Neutrophil (primary cell): ENCODE measurements at regions not wholly inside any gene's neighbourhood (a gene's known extent, or its start where the extent isn't known, plus 50 kb on each side); places are given as distances from the start of the nearest gene placed in this dataset.
"Not testable (repeated sequence)": the region's sequence is repeated elsewhere in the genome, so short reads cannot be mapped to it uniquely, and the experiment has no call there.

Experiments
- H3K27ac ChIP-seq: fragments of 200-600 bp; sonication (generic); 2 replicates; pipeline ENCODE4 v1.5.1; 2016; ENCODE audit warnings: mild to moderate bottlenecking, moderate library complexity
- H3K27me3 ChIP-seq: fragments of 200-600 bp; sonication (generic); 2 replicates; pipeline ENCODE4 v1.6.0; 2016; ENCODE audit warnings: mild to moderate bottlenecking
- H3K36me3 ChIP-seq: fragments of 200-600 bp; sonication (generic); 2 replicates; pipeline ENCODE4 v1.5.1; 2017
- H3K4me1 ChIP-seq, 2 experiments: fragments of 200-600 bp in 1 of 2; sonication (generic) in 1 of 2; 1 replicate in 1 of 2; 2 replicates in 1 of 2; pipeline versions ENCODE4 v1.5.1 to v1.6.1; 2013 to 2016; ENCODE audit warnings: low read depth in 1 of 2, low read length in 1 of 2, mild to moderate bottlenecking in 1 of 2, moderate library complexity in 1 of 2; ENCODE audit not compliant: control insufficient read depth in 1 of 2, insufficient read depth in 1 of 2
- H3K4me3 ChIP-seq, 2 experiments: fragments of 200-600 bp in 1 of 2; sonication (generic) in 1 of 2; 1 replicate in 1 of 2; 2 replicates in 1 of 2; pipeline ENCODE4 v1.5.1; 2013 to 2016; ENCODE audit warnings: low read depth in 1 of 2, low read length in 1 of 2, mild to moderate bottlenecking in 1 of 2, moderate library complexity in 1 of 2
- H3K9me3 ChIP-seq: fragments of 200-600 bp; sonication (generic); 2 replicates; pipeline ENCODE4 v1.5.1; 2016
- TF ChIP-seq, protein P1 (sequence below): fragments of 200-600 bp; sonication (generic); IDR thresholded peaks from 2 replicates; pipeline ENCODE4 v1.5.1; 2016; ENCODE audit warnings: antibody characterized with exemption

DNA sequence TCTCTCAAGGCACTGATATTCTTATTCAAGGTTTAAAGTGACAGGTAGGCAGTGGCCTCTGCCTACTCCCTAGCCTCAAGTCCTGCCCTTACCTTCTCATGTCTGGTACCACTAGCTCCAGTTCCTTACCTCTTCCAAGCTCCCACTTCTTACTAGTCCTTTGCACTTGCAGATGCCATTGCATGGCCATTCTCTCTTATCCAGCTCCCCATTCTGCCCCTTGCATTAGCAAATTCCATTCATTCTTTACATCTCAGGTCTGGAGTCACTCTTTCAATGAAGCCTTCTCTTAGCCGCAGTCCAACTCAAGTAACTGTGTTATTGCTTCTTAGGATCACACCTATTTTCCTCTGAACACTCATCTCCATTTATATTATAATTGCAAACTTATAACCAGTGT is 807.1 kb downstream of the EDEM1 start:
- no peaks in the 10 kb centered on the region for H3K27me3 ChIP-seq
- H3K4me3 ChIP-seq = no peak overlapping the region
- H3K27ac ChIP-seq = no peak overlapping the region
- H3K36me3 ChIP-seq = no peaks in the 10 kb centered on the region
- no peaks in the 10 kb centered on the region for H3K9me3 ChIP-seq
- TF ChIP-seq, protein P1, sequence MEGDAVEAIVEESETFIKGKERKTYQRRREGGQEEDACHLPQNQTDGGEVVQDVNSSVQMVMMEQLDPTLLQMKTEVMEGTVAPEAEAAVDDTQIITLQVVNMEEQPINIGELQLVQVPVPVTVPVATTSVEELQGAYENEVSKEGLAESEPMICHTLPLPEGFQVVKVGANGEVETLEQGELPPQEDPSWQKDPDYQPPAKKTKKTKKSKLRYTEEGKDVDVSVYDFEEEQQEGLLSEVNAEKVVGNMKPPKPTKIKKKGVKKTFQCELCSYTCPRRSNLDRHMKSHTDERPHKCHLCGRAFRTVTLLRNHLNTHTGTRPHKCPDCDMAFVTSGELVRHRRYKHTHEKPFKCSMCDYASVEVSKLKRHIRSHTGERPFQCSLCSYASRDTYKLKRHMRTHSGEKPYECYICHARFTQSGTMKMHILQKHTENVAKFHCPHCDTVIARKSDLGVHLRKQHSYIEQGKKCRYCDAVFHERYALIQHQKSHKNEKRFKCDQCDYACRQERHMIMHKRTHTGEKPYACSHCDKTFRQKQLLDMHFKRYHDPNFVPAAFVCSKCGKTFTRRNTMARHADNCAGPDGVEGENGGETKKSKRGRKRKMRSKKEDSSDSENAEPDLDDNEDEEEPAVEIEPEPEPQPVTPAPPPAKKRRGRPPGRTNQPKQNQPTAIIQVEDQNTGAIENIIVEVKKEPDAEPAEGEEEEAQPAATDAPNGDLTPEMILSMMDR = no peak
- H3K4me1 ChIP-seq = no peaks in the 10 kb centered on the region

DNA sequence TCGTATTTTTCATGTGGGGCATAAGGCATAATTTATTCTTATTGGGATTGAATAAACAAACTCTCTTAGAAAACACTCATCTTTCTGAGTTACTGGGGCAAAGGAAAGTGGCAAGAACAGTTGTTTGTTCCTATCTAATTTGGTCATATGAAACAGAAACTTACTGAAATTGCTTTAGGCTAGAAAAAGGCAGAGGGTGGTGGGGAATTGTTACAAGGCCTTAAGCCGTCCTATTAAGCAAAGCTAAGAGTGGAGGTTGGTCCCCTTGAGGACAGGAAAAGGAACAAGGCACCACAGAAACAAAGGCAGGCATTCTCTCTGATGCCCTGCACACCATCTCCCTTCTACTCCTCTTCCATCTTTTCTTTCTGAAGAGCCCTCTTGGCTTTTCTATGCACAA is 830.9 kb downstream of the EDEM1 start:
- Histone ChIP-seq H3K36me3 (no peaks in the 10 kb centered on the region), H3K27ac (no peak overlapping the region), H3K4me3 (no peak overlapping the region), H3K4me1 (no peaks in the 10 kb centered on the region), H3K27me3 (no peaks in the 10 kb centered on the region), H3K9me3 (peaks cover 4% of the 10 kb centered on the region)
- TF ChIP-seq, protein P1 = no peak

DNA sequence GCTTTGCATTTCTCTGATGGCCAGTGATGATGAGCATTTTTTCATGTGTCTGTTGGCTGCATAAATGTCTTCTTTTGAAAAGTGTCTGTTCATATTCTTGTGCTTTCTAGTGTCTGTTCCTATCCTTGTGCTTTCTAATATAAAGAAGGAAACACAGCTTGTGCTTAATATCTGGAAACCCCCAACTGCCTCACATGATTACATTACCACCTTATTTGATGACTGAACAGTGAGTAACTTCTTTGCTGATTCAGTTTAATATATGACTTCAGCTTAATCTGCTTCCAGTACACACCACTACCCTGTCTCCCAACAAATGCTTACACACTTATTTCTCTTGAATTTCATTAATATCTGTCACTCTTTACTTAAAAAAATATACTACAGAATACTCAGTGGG is 835.1 kb downstream of the EDEM1 start:
- TF ChIP-seq, protein P1 = no peak
- Histone ChIP-seq H3K4me3 (no peak overlapping the region), H3K4me1 (no peaks in the 10 kb centered on the region), H3K27me3 (no peaks in the 10 kb centered on the region), H3K27ac (no peak overlapping the region), H3K36me3 (no peaks in the 10 kb centered on the region), H3K9me3 (no peaks in the 10 kb centered on the region)

DNA sequence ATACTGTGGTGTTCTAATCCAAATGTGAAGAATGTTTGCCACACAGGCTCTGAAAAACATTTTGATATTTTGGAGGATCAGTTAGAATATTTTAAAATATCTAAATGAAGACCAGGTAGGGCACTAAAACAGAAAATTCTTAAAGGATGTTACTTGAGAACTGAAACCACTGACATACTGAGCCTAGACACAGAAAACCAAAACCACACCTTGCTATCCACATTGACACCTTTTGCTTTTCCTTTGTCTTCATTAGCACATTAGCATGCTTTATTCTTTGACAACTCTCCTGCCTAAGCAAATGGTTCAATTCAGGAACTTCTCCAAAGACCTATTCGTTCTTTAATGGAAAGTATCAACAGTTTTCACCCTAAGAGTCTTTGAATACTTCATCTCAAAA is 835.9 kb upstream of the GRM7 start:
- TF ChIP-seq, protein P1 = no peak

DNA sequence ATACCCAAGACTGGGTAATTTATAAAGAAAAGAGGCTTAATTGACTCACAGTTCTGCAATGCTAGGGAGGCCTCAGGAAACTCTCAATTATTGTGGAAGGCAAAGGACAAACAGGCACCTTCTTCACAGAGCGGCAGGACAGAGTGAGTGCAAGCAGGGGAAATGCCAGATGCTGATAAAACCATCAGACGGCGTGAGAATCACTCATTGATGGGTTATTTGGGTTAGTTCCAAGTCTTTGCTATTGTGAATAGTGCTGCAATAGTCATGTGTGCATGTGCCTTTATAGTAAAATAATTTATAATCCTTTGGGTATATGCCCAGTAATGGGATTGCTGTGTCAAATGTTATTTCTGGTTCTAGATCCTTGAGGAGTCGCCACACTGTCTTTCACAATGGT is 830.3 kb upstream of the GRM7 start:
- H3K4me1 ChIP-seq, H3K27me3 ChIP-seq, H3K9me3 ChIP-seq, H3K4me3 ChIP-seq, H3K36me3 ChIP-seq, H3K27ac ChIP-seq: not testable (repeated sequence)

More for the DNA sequence above, 835.9 kb upstream of the GRM7 start:
- H3K4me3 ChIP-seq = no peak overlapping the region
- H3K27me3 ChIP-seq = no peaks in the 10 kb centered on the region
- no peak overlapping the region for H3K27ac ChIP-seq
- no peaks in the 10 kb centered on the region for H3K9me3 ChIP-seq
- H3K4me1 ChIP-seq = no peaks in the 10 kb centered on the region
- no peaks in the 10 kb centered on the region for H3K36me3 ChIP-seq

DNA sequence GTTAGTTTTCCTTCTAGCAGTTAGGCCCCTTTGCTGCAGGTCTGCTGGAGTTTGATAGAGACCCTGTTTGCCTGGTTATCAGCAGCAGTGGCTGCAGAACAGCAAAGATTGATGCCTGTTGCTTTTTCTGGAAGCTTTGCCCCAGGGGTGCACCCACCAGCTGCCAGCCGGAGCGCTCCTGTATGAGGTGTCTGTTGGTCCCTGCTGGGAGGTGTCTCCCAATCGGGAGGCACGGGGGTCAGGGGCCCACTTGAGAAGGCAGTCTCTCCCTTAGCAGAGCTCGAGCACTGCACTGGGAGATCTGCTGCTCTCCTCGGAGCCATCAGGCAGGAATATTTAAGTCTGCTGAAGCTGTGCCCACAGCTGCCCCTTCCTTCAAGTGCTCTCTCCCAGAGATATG is 825.3 kb upstream of the GRM7 start:
- no peaks in the 10 kb centered on the region for H3K4me1 ChIP-seq
- H3K4me3 ChIP-seq = no peak overlapping the region
- TF ChIP-seq, protein P1 = no peak
- H3K36me3 ChIP-seq = no peaks in the 10 kb centered on the region
- H3K9me3 ChIP-seq = no peaks in the 10 kb centered on the region
- no peaks in the 10 kb centered on the region for H3K27me3 ChIP-seq
- H3K27ac ChIP-seq = no peak overlapping the region
